Stimulated activated CD4-positive, alpha-beta T cell treated with anti-CD3 and anti-CD28 coated beads, Interleukin-2, amount 100 ng/mL, for 48 hours (primary cell): ENCODE measurements at regions not wholly inside any gene's neighbourhood (a gene's known extent, or its start where the extent isn't known, plus 50 kb on each side); places are given as distances from the start of the nearest gene placed in this dataset.

Source experiments
- DNase-seq, 2 donors: peaks; one replicate each; pipeline ENCODE4 v3.0.0-alpha.2; 2020

DNA sequence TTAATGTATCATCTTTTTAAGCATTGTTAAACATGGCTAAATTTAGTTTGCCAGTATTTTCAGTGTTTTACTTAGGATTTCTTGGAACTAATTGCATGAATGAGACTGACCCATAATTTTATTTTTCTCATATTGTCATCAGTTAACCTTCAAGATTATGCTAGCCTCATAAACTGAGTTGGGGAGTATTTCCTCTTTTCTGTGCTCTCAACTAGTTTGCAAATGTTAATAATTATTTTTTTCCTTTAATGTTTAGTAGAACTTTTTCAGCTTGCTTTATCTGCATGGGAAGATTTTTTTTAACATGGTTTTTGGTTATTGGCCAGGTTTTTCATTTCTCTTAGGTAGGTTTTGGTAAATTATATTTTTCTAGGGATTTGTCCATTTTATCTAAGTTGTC lies 235.4 kb upstream of the SESN3 start:
- no peak for DNase-seq

DNA sequence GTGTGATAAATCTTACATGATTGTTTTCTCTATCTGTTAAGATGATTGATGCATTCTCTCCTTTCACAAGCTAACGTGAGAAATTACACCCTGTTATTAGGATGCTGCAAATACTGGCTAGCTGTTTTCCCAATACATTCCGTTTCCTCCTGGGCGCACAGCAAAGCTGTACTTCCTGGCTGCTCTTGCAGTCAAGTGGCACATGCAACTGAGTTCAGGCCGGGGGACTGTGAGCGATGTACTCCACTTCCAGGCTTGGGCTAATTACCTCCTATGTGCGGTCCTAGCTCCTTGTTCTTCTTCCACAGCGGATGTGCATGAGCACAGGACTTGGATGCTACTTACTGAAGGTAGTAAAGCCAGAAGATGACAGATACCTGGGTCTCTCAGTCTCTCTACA lies 234.9 kb upstream of the SESN3 start:
- no peak for DNase-seq

GRCh38 chr11:95461858-95462257 lies 230.9 kb upstream of the SESN3 start:
- DNase-seq: no peak

DNA sequence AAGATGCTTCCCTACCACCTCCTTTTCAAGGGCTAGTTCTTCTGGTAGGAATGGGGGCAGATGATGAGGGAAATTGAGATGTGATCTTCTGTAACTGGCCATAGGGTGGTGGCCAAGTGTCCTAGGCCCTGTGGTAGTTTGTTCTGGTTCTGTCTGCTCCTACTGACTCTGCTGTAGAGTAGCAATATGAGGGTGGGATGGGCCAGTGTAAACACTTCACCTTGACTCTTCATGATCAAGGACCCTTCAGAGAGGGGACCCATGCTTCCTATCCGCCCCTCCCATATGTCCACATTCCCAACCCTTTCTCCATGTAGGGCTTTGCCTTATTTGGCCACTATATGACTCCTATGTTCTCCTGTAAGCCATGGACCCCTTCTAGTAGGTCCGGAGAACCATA lies 230.3 kb upstream of the SESN3 start:
- no peak for DNase-seq

GRCh38 chr11:95459291-95460042 lies 228.5 kb upstream of the SESN3 start:
- DNase-seq: no peak

DNA sequence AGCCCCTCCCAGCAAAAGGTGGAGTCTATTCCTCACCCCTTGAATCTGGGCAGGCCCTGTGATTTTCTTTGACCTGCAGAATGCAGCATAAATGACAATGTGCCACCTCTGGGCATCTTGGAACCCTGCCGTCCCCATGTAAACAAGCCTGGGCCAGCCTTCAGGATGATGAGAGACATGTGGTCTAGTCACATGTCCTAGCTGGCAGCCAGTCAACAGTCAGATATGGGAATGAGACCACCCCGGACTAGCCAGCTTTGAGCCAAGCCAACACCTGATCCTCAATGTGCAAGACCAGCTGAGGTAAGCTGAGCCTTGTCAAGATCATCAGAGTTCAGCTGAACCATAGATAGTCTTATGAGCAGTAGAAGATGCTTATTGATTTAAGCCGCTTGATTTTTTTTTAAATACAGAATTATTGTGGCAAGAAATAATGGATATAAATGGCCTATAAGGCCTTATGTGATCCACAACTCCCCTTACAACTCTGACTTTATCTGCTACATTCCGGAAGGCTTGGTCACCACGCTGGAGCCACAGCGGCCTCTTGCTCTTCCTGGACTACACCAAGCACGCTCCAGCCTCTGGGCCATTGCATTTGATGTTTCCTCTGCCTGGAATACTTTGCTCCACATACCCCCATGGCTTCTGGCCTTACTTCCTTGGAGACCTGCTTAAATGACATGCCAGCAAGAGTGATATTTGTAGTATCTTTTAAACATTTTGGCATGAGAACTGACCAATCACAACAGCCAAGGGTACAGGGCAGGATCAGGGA lies 225.9 kb upstream of the SESN3 start:
- no peak for DNase-seq

GRCh38 chr11:95455228-95455970 lies 224.4 kb upstream of the SESN3 start:
- no peak for DNase-seq

DNA sequence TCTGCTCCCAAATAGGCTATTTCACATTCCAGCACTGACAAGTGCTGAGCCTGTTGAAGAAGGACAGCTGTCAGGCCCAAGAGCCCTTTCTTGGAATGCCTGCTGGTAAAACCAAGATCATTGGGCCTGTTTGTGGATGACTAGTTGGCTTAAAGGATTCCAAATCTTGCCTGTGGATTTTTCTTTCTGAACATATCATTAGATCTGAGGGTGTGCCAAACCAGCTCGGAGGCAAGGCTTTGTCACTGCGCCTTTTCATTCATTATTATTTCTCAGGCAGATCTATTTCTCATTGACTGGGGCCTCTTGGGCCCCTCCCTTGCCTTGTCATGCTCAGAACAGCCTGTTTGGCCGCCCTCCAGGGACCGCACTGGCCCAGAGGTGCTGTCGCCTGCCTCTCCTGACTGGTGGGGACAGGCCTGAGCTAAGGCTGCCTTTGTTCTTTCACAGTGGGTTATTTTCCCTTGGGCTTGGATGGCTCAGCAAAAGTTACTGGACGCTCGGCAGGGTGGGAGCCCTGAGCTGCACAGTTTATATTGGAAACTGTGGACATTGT lies 222.7 kb upstream of the SESN3 start:
- DNase-seq: no peak

DNA sequence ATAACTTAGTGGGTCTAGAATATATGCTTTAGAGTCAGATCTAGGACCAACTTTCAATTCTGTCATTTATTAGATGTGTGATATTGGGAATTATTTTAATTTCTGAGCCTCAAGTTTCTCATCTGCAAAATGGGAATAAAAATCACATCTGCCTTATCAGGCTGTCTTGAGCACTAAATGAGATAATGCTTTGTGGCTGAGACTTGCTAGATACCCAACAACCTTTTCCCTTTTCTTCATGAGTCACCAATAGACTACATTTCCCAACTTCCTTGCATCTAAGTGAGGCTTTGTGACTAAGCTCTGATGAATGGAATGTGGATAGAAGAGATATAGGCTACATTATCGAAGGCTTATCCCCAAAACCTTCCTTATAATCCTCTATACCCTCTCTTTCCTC lies 220.7 kb upstream of the SESN3 start:
- no peak for DNase-seq

- no peak for DNase-seq
Measured at GRCh38 chr11:95451261-95451660, 220.3 kb upstream of the SESN3 start.

DNA sequence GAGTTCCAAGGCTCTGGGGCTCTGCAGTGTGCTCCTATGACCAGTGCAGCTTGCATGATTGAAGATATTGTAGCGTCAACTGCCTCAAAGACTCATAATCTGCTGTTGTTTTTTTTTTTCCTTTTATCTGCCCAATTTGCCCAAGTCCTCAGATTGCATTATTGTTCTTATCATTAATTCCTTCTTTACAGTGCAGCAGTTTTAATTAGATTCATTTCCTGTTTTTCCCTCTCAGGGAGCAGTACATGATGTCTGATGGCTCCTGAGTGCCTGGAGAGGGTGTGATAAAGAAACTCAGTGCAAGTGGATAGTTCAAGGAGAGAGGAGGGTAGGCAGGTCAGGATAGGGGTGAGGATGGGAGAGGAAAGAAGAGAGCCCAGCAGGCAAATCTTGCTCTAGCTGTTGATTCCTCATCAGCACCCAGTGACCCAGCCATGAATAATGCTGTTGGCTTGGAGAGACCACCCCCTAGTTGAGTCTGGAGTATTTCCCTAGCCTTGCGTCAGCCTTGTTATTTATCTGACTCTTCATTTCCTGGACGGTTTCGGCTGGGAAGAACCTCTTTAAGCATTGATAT lies 219.6 kb upstream of the SESN3 start:
- DNase-seq: no peak

DNA sequence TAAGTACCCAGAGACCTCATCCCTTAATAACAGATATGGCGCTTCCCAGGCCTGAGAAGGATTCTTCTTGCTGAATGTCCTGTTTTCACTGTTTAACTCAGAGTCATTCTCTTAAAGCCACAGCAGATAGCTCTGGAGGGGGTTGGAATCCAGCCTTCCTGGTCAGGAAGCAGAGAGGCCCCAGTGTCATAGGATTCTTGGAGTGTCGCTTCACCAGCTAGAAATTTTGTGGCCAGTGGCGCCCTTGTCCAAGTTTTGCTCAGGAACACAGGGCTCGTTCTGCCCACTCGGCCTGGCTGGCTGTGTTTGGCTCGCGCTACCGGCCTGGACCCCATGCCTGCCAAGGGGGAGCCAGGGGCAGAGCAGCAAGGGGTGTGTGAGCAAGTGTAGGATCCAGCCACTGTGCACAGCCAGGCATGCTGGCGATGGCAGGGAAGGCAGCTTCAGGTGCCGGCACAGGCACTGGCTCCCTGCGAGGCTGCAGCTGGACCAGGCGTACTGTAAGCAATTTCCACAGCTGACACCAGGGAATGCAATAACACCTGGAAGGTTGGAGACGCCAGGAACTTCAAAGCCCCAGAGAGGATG lies 214.8 kb upstream of the SESN3 start:
- no peak for DNase-seq

GRCh38 chr11:95444309-95445241 lies 213.6 kb upstream of the SESN3 start:
- no peak for DNase-seq

DNA sequence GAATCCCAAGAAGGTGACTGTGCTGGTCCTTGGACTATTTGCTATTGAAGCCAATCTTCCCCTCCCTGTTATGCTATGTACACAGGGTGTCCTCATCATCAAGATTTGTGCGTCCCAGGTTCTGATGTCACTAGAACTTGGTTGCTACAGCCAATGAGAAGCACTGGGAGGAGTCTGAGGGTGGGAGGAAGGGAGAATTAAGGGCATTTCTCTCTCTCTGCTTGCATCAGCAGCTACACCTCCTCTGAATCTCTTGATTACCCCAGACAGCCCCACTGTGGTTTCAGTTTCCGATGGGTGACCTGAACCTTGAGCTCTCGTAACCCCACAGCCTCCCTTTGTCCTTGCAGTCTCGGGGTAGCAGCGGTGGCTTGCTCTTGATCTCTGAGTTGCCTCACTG lies 212.4 kb upstream of the SESN3 start:
- DNase-seq: no peak

- DNase-seq: no peak
Measured at GRCh38 chr11:95442531-95443050, 211.6 kb upstream of the SESN3 start.

GRCh38 chr11:95435628-95436353 lies 204.8 kb upstream of the SESN3 start:
- DNase-seq: no peak

DNA sequence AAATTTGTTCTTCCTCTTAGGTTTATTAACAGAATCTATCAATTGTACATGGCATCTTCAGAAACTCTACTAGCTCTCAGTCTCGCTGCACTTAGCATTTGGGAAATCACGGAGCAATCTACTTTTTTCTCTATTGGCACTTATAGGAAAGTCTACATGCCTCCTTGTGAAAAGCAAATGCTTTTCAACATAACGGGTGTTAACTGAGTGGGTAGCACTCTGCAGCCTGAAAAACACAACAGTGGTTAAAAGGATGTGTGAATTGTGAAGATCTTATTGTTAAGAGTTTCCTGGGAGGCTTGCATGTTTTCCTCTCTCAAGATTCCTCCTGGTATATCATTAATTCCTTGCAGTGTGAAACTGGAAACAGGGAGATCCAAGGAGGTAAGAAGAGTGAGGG lies 204.2 kb upstream of the SESN3 start:
- no peak for DNase-seq

DNA sequence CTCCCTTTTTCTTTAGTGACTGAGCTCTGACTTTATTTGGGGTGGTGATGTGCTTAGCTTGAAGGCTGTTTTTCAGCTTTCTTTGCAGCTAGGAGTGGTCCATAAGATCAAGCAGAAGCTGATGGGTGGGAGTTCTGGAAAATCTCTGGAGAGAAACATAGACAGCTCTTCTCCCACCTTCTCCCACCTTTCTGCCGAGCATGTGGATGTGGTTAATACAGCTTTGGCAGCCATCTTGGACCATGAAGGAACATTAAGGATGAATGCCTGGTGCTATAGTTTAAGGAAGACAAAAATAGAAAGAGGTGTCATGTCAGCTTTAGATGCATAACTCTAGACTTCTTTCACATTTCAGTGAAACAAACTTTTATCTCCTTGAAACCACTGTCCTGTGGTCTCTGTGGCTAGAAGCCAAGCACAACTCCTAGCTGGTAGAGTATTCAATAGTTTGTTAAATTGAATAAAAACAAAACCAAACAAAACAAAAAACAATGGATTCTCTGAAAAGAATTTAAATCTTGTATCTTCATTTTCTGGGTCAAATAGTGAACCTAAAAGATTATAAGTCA lies 203.6 kb upstream of the SESN3 start:
- DNase-seq: no peak

- DNase-seq: no peak
Measured at GRCh38 chr11:95434009-95434408, 203.0 kb upstream of the SESN3 start.
